NCI-H187 (cell line): ENCODE measurements at regions not wholly inside any gene's neighbourhood (a gene's known extent, or its start where the extent isn't known, plus 50 kb on each side); places are given as distances from the start of the nearest gene placed in this dataset.
"Not testable (repeated sequence)": the region's sequence is repeated elsewhere in the genome, so short reads cannot be mapped to it uniquely, and the experiment has no call there.

Experiments used
- DNase-seq, 2 experiments: peaks; one replicate each; lab custom pipeline; 2025; lab: John Stamatoyannopoulos, UW

- DNase-seq, result no peak
These were observed 703.4 kb upstream of the LINC00305 start for GRCh38 chr18:64852281-64852680.

- DNase-seq, result no peak
These were observed 702.8 kb upstream of the LINC00305 start for GRCh38 chr18:64851726-64852125.

GRCh38 chr18:64850791-64851190 lies 701.9 kb upstream of the LINC00305 start:
- no peak for DNase-seq

- DNase-seq, result no peak
These were observed 692.2 kb upstream of the LINC00305 start for GRCh38 chr18:64840911-64841701.

- no peak for DNase-seq
These were observed 661.5 kb upstream of the LINC00305 start for GRCh38 chr18:64810354-64810753.

- no peak for DNase-seq
These were observed 660.9 kb upstream of the LINC00305 start for GRCh38 chr18:64809801-64810200.

- DNase-seq, result no peak
These were observed 658.7 kb upstream of the LINC00305 start for GRCh38 chr18:64807560-64807959.

GRCh38 chr18:64806691-64807090 lies 657.8 kb upstream of the LINC00305 start:
- no peak for DNase-seq

- DNase-seq, result no peak
These were observed 657.3 kb upstream of the LINC00305 start for GRCh38 chr18:64806232-64806631.

- DNase-seq, result no peak
These were observed 654.6 kb upstream of the LINC00305 start for GRCh38 chr18:64803471-64803870.

GRCh38 chr18:64800151-64800550 lies 651.3 kb upstream of the LINC00305 start:
- no peak for DNase-seq

- DNase-seq, result no peak
These were observed 650.5 kb upstream of the LINC00305 start for GRCh38 chr18:64799376-64799775.

- no peak for DNase-seq
These were observed 642.3 kb upstream of the LINC00305 start for GRCh38 chr18:64791236-64791635.

- no peak for DNase-seq
These were observed 636.8 kb upstream of the LINC00305 start for GRCh38 chr18:64785686-64786085.

GRCh38 chr18:64777556-64777955 lies 628.7 kb upstream of the LINC00305 start:
- no peak for DNase-seq

GRCh38 chr18:64765908-64766307 lies 617.0 kb upstream of the LINC00305 start:
- DNase-seq, result no peak

GRCh38 chr18:64752707-64753106 lies 603.8 kb upstream of the LINC00305 start:
- no peak for DNase-seq

GRCh38 chr18:64749884-64750283 lies 601.0 kb upstream of the LINC00305 start:
- DNase-seq, result no peak

GRCh38 chr18:64747803-64748202 lies 598.9 kb upstream of the LINC00305 start:
- no peak for DNase-seq

- DNase-seq, result no peak
These were observed 594.0 kb upstream of the LINC00305 start for GRCh38 chr18:64742898-64743297.

- no peak for DNase-seq
These were observed 585.2 kb upstream of the LINC00305 start for GRCh38 chr18:64734063-64734462.

- not testable (repeated sequence) for DNase-seq
These were observed 576.8 kb upstream of the LINC00305 start for GRCh38 chr18:64725657-64726056.

GRCh38 chr18:64720781-64721464 lies 572.0 kb upstream of the LINC00305 start:
- DNase-seq, result no peak

- no peak for DNase-seq
These were observed 569.9 kb upstream of the LINC00305 start for GRCh38 chr18:64718808-64719207.
